H1 (cell line): ENCODE measurements at regions not wholly inside any gene's neighbourhood (a gene's known extent, or its start where the extent isn't known, plus 50 kb on each side); places are given as distances from the start of the nearest gene placed in this dataset.

Source experiments
- CTCF ChIA-PET: fragments of 300-600 bp; sonication (Branson Sonifier 250); formaldehyde crosslinking; loops from one replicate; lab custom pipeline; 2021; ENCODE audit not compliant: partially characterized antibody; lab: Charles Lee
- POLR2A ChIA-PET: fragments of 300-600 bp; sonication (Branson Sonifier 250); formaldehyde crosslinking; loops from one replicate; lab custom pipeline; 2021; ENCODE audit warnings: inconsistent platforms; ENCODE audit not compliant: partially characterized antibody; lab: Charles Lee
- DNase-seq, 2 experiments: peaks; one replicate each; pipeline versions ENCODE4 v3.0.0 to v3.0.0-alpha.2; 2010 to 2022; ENCODE audit warnings: low spot score in 2 of 2, low read depth in 1 of 2, mixed read lengths in 1 of 2
- FAIRE-seq: peaks from 2 replicates; lab custom pipeline; 2011; peaks lifted over from hg19 to GRCh38; lab: Jason Lieb, UNC
- H2AFZ ChIP-seq: 2 replicates; pipeline ENCODE4 v1.8.1; 2012; ENCODE audit warnings: low read length, inconsistent platforms
- H2AK5ac ChIP-seq: 2 replicates; pipeline ENCODE4 v1.6.1; 2013; ENCODE audit warnings: low read depth, low read length
- H2BK120ac ChIP-seq: replicated peaks from 2 replicates; pipeline ENCODE3; 2013; ENCODE audit warnings: low read depth, low read length, inconsistent platforms
- H2BK12ac ChIP-seq: 2 replicates; pipeline ENCODE4 v1.6.1; 2013; ENCODE audit warnings: low read depth, low read length
- H2BK15ac ChIP-seq: 2 replicates; pipeline ENCODE4 v1.6.1; 2013; ENCODE audit warnings: low read length
- H2BK20ac ChIP-seq: 2 replicates; pipeline ENCODE4 v1.6.1; 2013; ENCODE audit warnings: low read length
- H2BK5ac ChIP-seq: 2 replicates; pipeline ENCODE4 v1.6.1; 2013; ENCODE audit warnings: low read depth, low read length
- H3K14ac ChIP-seq: 2 replicates; pipeline ENCODE4 v1.6.1; 2013; ENCODE audit warnings: inconsistent platforms; ENCODE audit not compliant: insufficient read length
- H3K18ac ChIP-seq: 2 replicates; pipeline ENCODE4 v1.6.1; 2013; ENCODE audit warnings: low read length; ENCODE audit errors: extremely low read depth
- H3K23ac ChIP-seq: 2 replicates; pipeline ENCODE4 v1.6.1; 2013; ENCODE audit warnings: inconsistent platforms; ENCODE audit not compliant: insufficient read length
- H3K23me2 ChIP-seq: 2 replicates; pipeline ENCODE4 v1.6.1; 2013; ENCODE audit warnings: low read depth, low read length
- H3K27ac ChIP-seq: 2 replicates; pipeline ENCODE4 v1.6.1; 2011; ENCODE audit warnings: low read depth, low read length, inconsistent platforms
- H3K27me3 ChIP-seq, 4 experiments: replicated peaks in 1 of 4; 1 replicate in 1 of 4; 2 replicates in 3 of 4; pipeline versions ENCODE4 v1.6.1 to v1.8.1; 2011 to 2013; ENCODE audit warnings: low read length in 3 of 4, mild to moderate bottlenecking in 3 of 4, inconsistent platforms in 2 of 4, mixed read lengths in 2 of 4, moderate library complexity in 1 of 4; ENCODE audit not compliant: control insufficient read depth in 3 of 4, insufficient read depth in 3 of 4; ENCODE audit errors: extremely low read depth in 1 of 4
- H3K36me3 ChIP-seq, 4 experiments: 2 replicates each; pipeline versions ENCODE4 v1.6.1 to v1.8.1; 2011 to 2013; ENCODE audit warnings: mild to moderate bottlenecking in 4 of 4, low read length in 3 of 4, moderate library complexity in 2 of 4, control low read depth in 1 of 4, inconsistent platforms in 1 of 4; ENCODE audit not compliant: insufficient read depth in 4 of 4, control insufficient read depth in 2 of 4
- H3K4ac ChIP-seq: replicated peaks from 2 replicates; pipeline ENCODE3; 2013; ENCODE audit warnings: low read length, low read depth, mixed read lengths, inconsistent platforms; ENCODE audit not compliant: insufficient read length
- H3K4me1 ChIP-seq, 4 experiments: replicated peaks in 1 of 4; 1 replicate in 1 of 4; 2 replicates in 3 of 4; pipeline versions ENCODE4 v1.6.1 to v1.8.1; 2011 to 2013; ENCODE audit warnings: low read length in 3 of 4, inconsistent platforms in 2 of 4, mixed read lengths in 1 of 4; ENCODE audit not compliant: insufficient read depth in 4 of 4, control insufficient read depth in 3 of 4
- H3K4me2 ChIP-seq, 2 experiments: 2 replicates each; pipeline versions ENCODE4 v1.6.1 to v1.8.1; 2011 to 2013; ENCODE audit warnings: low read depth in 2 of 2, low read length in 2 of 2, control low read depth in 1 of 2, inconsistent platforms in 1 of 2, mild to moderate bottlenecking in 1 of 2; ENCODE audit not compliant: insufficient read depth in 1 of 2
- H3K4me3 ChIP-seq, 4 experiments: fragments of 200-600, 300-600 bp in 1 of 4; sonication (generic), shearing (Covaris generic), sonication (Bioruptor Twin) in 1 of 4; 2 replicates each; pipeline versions ENCODE4 v1.5.1 to v1.8.1; 2011 to 2016; ENCODE audit warnings: low read length in 4 of 4, low read depth in 3 of 4, control low read depth in 2 of 4, inconsistent platforms in 2 of 4, mild to moderate bottlenecking in 2 of 4, mixed read lengths in 1 of 4, moderate library complexity in 1 of 4; ENCODE audit not compliant: insufficient read depth in 2 of 4; ENCODE audit errors: extremely low read depth in 1 of 4
- H3K56ac ChIP-seq: replicated peaks from 2 replicates; pipeline ENCODE3; 2013; ENCODE audit warnings: low read depth, mild to moderate bottlenecking, mixed read lengths, low read length, inconsistent platforms; ENCODE audit not compliant: insufficient read length
- H3K79me1 ChIP-seq: 2 replicates; pipeline ENCODE4 v1.6.1; 2013; ENCODE audit warnings: low read depth, low read length, control low read depth
- H3K79me2 ChIP-seq, 2 experiments: 2 replicates each; pipeline versions ENCODE4 v1.6.1 to v1.8.1; 2012 to 2013; ENCODE audit warnings: low read length in 2 of 2, mild to moderate bottlenecking in 2 of 2, inconsistent platforms in 1 of 2; ENCODE audit not compliant: insufficient read depth in 2 of 2, control insufficient read depth in 1 of 2
- H3K9ac ChIP-seq, 4 experiments: replicated peaks in 1 of 4; 1 replicate in 1 of 4; 2 replicates in 3 of 4; pipeline versions ENCODE4 v1.6.1 to v1.8.1; 2011 to 2013; ENCODE audit warnings: low read depth in 3 of 4, low read length in 3 of 4, control low read depth in 2 of 4, mild to moderate bottlenecking in 2 of 4, moderate library complexity in 2 of 4, inconsistent platforms in 1 of 4; ENCODE audit errors: extremely low read depth in 1 of 4
- H3K9me3 ChIP-seq, 2 experiments: 2 replicates each; pipeline versions ENCODE4 v1.6.1 to v1.8.1; 2012 to 2013; ENCODE audit warnings: mild to moderate bottlenecking in 2 of 2, moderate library complexity in 2 of 2, control low read depth in 1 of 2, inconsistent platforms in 1 of 2, low read depth in 1 of 2, low read length in 1 of 2, mixed read lengths in 1 of 2; ENCODE audit not compliant: insufficient read depth in 2 of 2
- H4K20me1 ChIP-seq, 2 experiments: replicated peaks in 1 of 2; 2 replicates each; pipeline versions ENCODE3 to v1.8.1; 2011 to 2013; ENCODE audit warnings: inconsistent platforms in 2 of 2, low read length in 2 of 2, mild to moderate bottlenecking in 1 of 2; ENCODE audit not compliant: insufficient read depth in 2 of 2, control insufficient read depth in 1 of 2
- H4K5ac ChIP-seq: 2 replicates; pipeline ENCODE4 v1.6.1; 2013; ENCODE audit warnings: low read length, low read depth, mixed read lengths, inconsistent platforms; ENCODE audit not compliant: insufficient read length
- H4K8ac ChIP-seq: 2 replicates; pipeline ENCODE4 v1.8.0; 2013; ENCODE audit warnings: mild to moderate bottlenecking, moderate library complexity, low read length, inconsistent platforms; ENCODE audit not compliant: insufficient read depth; ENCODE audit errors: extremely low read depth
- H4K91ac ChIP-seq: replicated peaks from 2 replicates; pipeline ENCODE3; 2013; ENCODE audit warnings: low read length, mixed read lengths, inconsistent platforms; ENCODE audit not compliant: insufficient read length
- FOSL1 ChIP-seq: IDR thresholded peaks from 2 replicates; pipeline ENCODE4 v1.6.1; 2011; ENCODE audit warnings: mild to moderate bottlenecking, low read depth, low read length, moderate library complexity; ENCODE audit not compliant: insufficient read depth
- WGBS, 2 experiments: shearing (Covaris generic) in 1 of 2; methylation state at CpG; one replicate each; pipeline versions ENCODE4 v1.1.6 to v1.1.7; 2013 to 2015; ENCODE audit warnings: low lambda C conversion rate in 2 of 2, mixed read lengths in 2 of 2, inconsistent platforms in 1 of 2, low coverage in 1 of 2, missing lambda C conversion rate in 1 of 2; ENCODE audit not compliant: insufficient replicate concordance in 2 of 2, insufficient coverage in 1 of 2, insufficient read length in 1 of 2; ENCODE audit errors: extremely low coverage in 1 of 2, missing lambda C conversion rate in 1 of 2; 5-methylcytosine and 5-hydroxymethylcytosine counted together

DNA sequence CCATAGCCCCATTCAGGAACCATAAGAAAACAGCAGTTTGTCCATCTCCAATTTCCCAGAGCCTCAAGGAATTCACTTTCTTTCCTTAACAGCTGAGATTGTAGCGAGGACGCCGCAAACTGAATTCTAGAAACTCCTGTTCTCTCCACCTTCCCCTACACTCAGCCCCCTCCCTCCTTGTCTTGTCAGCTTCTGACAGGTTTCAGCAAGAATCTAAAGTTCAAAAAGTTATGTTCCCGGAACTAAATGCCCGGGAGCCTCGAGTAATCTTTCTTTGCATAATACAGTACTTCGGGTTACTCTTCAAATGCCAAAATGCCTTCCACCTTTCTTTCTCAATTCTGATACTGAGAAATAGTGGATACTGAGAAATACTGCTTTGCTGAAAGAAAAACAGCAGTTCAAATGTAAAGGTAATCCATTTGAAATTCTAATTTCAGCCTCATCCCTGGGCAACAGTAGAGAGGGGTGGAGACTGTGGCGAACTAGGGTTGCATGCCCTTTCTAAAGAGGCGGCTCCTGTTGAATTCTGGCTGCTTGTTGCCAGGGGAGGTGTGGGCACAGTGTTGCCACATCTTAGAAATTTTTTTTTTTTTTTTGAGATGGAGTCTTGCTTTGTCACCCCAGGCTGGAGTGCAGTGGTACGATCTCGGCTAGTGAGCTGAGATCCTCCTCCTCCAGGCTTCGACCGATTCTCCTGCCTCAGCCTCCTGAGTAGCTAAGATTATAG, 63.5 kb upstream of the USP7 start:
- Histone ChIP-seq H3K79me2 (no peaks in the 10 kb centered on the region), H2BK12ac (no peak overlapping the region), H4K8ac (no peak overlapping the region), H4K5ac (no peak overlapping the region), H2BK5ac (no peak overlapping the region), H4K20me1 (no peaks in the 10 kb centered on the region), H3K4me1 (no peaks in the 10 kb centered on the region; a peak in 1 of 7 replicates), H3K79me1 (no peaks in the 10 kb centered on the region), H3K27me3 (no peaks in the 10 kb centered on the region), H2BK20ac (no peak overlapping the region), H2AK5ac (no peak overlapping the region), H3K23ac (no peak overlapping the region), H3K4me3 (no peak overlapping the region), H3K27ac (no peak overlapping the region), H3K18ac (no peak overlapping the region), H3K14ac (no peak overlapping the region), H2AFZ (no peak overlapping the region), H3K9me3 (no peaks in the 10 kb centered on the region), H2BK15ac (no peak overlapping the region), H3K56ac (no peak overlapping the region), H3K36me3 (no peaks in the 10 kb centered on the region), H4K91ac (no peak overlapping the region), H3K23me2 (no peaks in the 10 kb centered on the region), H3K4me2 (no peak overlapping the region), H2BK120ac (no peak overlapping the region), H3K4ac (no peak overlapping the region), H3K9ac (no peak overlapping the region)
- ChIA-PET POLR2A (interaction anchor here (1.6 kb wide), 1 partner anchor 19 kb away, joined by 6 read pairs; no protein-coding TSS in a partner anchor), CTCF (interaction anchor here (0.8 kb wide), 1 partner anchor 23 kb away, joined by 3 read pairs; no protein-coding TSS in a partner anchor)
- no peak for TF ChIP-seq FOSL1
- 83% methylated on average over 13 of the region's 13 CpGs; no CpG with 5 or more reads in 1 of the 2 experiments for WGBS, 2 experiments
- DNase-seq (no peak), FAIRE-seq (no peak)
